ENCODE measurements at regions not wholly inside any gene's neighbourhood (a gene's known extent, or its start where the extent isn't known, plus 50 kb on each side); places are given as distances from the start of the nearest gene placed in this dataset.

- TF ChIP-seq, protein P1, sequence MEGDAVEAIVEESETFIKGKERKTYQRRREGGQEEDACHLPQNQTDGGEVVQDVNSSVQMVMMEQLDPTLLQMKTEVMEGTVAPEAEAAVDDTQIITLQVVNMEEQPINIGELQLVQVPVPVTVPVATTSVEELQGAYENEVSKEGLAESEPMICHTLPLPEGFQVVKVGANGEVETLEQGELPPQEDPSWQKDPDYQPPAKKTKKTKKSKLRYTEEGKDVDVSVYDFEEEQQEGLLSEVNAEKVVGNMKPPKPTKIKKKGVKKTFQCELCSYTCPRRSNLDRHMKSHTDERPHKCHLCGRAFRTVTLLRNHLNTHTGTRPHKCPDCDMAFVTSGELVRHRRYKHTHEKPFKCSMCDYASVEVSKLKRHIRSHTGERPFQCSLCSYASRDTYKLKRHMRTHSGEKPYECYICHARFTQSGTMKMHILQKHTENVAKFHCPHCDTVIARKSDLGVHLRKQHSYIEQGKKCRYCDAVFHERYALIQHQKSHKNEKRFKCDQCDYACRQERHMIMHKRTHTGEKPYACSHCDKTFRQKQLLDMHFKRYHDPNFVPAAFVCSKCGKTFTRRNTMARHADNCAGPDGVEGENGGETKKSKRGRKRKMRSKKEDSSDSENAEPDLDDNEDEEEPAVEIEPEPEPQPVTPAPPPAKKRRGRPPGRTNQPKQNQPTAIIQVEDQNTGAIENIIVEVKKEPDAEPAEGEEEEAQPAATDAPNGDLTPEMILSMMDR (IDR thresholded peaks at IDR 0.05), result no peak
- no peak for TF ChIP-seq SIN3A (IDR thresholded peaks at IDR 0.05; ENCODE audit: borderline replicate concordance, insufficient read depth, low read depth, low read length)
- TF ChIP-seq, protein P2, sequence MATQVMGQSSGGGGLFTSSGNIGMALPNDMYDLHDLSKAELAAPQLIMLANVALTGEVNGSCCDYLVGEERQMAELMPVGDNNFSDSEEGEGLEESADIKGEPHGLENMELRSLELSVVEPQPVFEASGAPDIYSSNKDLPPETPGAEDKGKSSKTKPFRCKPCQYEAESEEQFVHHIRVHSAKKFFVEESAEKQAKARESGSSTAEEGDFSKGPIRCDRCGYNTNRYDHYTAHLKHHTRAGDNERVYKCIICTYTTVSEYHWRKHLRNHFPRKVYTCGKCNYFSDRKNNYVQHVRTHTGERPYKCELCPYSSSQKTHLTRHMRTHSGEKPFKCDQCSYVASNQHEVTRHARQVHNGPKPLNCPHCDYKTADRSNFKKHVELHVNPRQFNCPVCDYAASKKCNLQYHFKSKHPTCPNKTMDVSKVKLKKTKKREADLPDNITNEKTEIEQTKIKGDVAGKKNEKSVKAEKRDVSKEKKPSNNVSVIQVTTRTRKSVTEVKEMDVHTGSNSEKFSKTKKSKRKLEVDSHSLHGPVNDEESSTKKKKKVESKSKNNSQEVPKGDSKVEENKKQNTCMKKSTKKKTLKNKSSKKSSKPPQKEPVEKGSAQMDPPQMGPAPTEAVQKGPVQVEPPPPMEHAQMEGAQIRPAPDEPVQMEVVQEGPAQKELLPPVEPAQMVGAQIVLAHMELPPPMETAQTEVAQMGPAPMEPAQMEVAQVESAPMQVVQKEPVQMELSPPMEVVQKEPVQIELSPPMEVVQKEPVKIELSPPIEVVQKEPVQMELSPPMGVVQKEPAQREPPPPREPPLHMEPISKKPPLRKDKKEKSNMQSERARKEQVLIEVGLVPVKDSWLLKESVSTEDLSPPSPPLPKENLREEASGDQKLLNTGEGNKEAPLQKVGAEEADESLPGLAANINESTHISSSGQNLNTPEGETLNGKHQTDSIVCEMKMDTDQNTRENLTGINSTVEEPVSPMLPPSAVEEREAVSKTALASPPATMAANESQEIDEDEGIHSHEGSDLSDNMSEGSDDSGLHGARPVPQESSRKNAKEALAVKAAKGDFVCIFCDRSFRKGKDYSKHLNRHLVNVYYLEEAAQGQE (IDR thresholded peaks at IDR 0.05; ENCODE audit: insufficient read depth in 1 of 2, low read depth in 2 of 2, low read length in 1 of 2), result no peak
Measured at GRCh38 chr3:86149054-86149453, 841.9 kb downstream of the VGLL3 start.

Measured in Panc1 (cell line).